ENCODE measurements at regions not wholly inside any gene's neighbourhood (a gene's known extent, or its start where the extent isn't known, plus 50 kb on each side); places are given as distances from the start of the nearest gene placed in this dataset.
"Not testable (repeated sequence)": the region's sequence is repeated elsewhere in the genome, so short reads cannot be mapped to it uniquely, and the experiment has no call there.

DNA sequence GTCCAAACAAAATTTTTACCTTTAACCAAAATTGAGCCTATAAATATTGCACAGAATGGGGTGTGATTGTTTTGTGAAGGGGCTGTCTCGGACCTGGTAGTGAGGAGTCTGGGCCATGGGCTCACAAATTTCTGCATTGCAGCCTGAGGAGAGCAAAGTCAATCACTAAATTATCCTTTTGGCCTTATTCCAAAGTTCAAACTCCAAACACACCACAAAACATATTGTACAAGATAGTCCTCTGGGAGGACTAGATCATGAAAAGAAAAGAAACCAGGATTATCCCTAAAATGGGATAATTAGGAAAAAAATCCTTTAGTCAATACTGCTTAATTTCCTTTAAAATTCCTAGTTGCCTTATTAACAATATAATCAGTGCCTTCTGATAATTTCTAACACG, 115.5 kb downstream of the BUB3 start:
- DNase-seq (ENCODE audit: extremely low read depth, low read depth): no peak

DNA sequence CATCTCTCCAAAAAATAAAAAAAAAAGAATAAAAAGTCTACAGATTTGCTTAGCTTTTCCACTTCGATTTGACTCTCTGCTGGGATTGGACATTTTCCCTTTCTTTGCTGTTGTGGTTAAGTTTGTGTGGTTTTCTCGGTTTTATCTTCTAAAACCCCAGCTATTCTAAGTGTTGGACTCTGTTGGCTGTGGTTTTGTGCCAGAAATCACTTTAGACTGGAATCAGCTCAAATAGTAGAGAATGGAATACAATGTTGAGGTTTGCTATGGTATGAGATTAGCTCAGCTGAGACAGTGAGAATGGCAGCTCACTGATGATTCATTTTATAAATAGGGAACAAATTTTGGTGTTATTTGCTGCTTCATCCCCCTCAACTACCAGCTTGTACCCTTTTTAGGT, 116.0 kb downstream of the BUB3 start:
- DNase-seq (ENCODE audit: extremely low read depth, low read depth): no peak

DNA sequence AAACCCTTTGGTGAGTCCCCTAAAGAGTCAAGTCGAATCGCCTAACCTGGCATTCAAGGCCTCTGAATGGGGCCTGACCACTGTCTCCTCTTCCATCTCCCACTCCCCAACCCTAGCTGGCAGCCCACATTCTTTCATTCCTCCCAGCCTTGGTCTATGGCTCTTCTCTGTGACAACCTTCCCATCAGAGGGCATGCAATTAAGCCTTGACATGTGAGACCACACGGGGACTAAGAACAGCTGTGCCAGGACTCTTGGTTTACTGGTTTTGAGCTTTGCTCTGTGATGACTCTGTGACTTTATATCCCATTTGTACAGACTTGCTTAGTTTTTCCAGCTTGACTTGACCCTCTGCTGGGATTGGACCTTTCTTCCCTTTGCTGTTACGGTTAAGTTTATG, 116.6 kb downstream of the BUB3 start:
- no peak for DNase-seq (ENCODE audit: extremely low read depth, low read depth)

DNA sequence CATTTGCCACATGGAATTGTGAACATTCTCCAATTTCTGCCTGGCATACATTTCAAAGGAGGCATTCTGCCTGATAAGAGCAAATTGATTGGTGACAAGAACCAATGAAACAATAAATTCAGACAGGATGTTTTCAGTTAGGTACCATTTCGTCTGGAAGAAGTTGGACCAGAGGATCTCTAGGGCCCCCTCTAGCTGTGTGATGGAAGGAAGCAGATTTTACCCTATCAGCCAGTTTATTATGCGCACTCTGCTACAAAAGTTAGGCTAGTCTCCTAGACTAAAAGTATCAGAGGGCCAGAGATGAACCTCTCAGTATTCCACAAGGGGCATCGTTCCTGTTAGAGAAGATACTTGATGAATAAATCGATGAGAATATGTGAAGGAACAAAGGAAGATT, 118.0 kb downstream of the BUB3 start:
- no peak for DNase-seq (ENCODE audit: extremely low read depth, low read depth)

DNA sequence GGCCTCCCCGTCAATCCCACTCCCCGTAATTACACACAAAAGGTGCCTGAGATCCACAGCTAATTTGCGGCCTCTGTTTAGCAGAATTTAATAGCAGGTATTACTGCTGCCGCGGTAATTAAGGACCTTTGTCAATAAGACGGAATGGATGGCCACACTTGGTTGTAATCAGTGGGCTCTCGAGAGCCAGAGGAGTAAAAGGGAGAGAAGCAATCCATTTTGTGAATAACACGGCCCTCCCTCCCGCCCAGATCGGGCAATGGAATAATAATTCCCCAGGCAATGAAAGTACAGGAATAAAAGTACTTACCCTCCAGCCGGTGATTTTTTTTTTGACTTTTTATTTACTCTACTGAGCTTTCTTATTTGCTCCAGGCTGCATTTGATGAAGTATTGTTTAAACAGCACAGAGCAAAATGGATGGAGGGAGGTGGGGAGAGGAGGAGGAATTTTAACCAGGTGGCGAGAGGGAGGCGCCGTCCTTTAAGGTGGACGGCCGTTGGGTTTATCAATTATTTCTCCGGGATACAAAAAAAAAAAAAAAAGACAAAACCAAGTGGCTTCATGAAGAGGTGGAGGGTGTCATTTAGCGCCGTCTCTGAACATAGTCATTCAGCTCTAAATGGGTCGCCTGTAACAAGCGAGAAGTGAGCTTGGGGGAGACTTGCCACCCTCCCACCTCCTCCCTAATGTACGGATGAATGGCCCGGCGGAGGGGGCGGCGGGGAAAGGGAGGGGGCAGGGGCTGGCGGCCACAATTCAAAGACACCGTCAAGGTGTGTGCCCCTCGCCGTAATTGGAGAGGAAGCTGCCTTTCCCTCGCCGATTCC, 120.3 kb downstream of the BUB3 start:
- no peak for DNase-seq (ENCODE audit: extremely low read depth, low read depth)

DNA sequence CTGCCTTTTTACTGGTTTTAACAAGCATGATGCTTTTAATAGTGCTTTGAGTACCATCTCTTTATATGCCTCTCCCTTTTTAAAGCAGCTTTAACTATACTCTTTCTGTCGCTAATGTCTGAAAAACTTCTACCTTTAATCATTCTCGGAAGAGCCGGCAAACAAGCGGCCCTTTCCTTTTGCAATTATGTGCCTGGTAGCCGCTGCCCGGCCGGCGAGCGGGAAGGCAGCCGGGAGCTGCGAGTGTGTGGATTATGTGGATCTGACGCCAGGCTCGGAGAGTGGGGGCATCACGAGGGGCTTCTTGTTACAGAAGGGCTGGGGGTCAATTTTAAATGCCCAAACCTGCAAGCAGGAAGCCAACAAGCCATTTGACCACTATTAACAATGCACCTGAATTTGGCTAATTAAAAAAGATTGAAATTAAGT, 120.9 kb downstream of the BUB3 start:
- no peak for DNase-seq (ENCODE audit: extremely low read depth, low read depth)

DNA sequence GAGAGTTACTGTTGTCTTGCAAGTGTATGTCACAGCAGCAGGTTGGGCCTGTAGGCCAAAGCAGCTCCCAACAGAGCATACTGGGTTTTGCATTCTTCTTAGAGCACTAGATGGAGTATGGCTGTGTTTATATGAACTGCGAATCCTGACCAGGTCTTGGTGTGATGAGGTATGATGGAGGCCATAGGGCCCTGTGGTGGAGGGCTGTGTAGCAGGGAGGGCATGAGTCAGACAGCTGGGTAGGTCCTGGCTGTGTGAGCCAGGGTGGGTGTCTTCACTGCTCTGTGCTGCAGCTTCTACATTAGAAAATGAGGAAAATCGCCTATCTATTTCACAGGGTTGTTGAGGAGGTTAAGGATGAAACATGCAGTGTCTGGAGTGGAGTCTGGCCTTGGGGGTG, 124.2 kb downstream of the BUB3 start:
- DNase-seq (ENCODE audit: extremely low read depth, low read depth): no peak

DNA sequence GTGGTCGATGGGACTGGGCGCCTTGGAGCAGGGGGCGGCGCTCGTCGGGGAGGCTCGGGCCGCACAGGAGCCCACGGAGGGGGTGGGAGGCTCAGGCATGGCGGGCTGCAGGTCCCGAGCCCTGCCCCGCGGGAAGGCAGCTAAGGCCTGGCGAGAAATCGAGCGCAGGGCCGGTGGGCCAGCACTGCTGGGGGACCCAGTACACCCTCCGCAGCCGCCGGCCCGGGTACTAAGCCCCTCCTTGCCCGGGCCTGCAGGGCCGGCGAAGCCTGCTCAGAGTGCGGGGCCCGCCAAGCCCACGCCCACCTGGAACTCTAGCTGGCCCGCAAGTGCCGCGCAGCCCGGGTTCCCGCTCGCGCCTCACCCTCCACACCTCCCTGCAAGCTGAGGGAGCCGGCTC, 129.2 kb downstream of the BUB3 start:
- not testable (repeated sequence) for DNase-seq (ENCODE audit: extremely low read depth, low read depth)

DNA sequence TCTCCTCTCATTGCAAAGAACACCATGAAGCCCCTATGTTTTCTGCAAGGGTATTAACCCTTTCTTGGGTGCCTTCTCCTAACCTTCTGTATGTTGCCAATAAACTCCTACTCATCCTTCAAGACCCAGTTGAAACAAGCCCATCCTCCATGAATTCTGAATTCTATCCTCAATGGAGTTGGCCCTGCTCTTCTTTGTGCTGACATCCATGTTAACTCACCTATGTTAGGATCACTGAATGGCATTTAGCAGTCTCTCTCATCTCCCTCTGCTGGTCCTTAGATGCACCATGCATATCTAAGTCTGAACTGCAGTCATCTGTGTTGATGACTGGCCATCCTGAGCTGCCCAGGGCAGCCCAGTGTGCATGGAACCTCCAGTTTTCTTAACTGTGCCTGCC, 129.8 kb downstream of the BUB3 start:
- no peak for DNase-seq (ENCODE audit: extremely low read depth, low read depth)

DNA sequence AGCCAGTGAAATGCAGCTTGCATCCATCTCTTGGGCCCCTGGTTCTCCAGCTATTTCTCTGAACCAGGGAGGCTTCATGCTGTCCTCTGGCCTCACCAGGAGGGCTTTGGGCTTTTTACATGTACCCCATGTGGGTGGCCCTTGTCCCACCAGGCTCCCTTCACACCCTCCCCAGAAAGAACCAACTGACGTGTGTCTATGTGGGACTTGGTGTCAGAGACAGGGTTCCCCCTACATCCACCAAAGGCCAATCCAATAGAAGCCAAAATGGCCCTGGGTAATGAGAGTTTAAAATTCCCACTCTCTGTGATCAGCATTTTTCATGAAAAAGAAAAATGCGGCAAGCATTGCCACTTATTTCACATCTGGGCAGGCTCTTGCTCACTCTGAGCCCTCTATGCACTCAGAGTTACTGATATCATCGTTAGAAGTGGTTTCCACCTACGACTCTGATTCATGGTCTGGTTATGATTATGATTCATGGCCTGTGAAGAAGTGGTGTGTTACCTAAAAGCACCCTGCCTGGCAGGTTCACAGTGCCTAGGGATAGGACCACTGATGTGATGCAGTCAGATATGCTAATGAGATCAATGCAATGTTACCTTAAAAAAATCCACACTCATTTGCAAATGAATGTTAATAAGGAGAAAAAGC, 133.5 kb downstream of the BUB3 start:
- DNase-seq (ENCODE audit: extremely low read depth, low read depth): no peak

DNA sequence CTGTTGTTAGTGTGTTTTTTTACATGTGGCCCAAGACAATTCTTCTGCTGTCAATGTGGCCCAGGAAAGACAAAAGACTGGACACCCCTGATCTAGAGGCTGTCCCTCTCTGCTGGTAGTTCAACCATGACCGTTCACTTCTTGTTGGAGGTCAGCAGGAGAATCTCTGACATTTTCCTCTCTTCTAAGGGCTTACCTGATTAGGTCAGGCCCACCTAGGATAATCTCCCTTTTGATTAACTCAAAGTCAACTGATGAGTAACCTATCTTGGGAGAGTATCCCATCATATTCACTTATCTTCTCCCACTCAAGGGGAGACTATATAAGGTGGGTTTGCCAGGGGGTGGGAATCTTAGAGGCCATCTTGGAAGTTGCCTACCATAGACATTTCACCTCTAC, 135.2 kb downstream of the BUB3 start:
- no peak for DNase-seq (ENCODE audit: extremely low read depth, low read depth)

DNA sequence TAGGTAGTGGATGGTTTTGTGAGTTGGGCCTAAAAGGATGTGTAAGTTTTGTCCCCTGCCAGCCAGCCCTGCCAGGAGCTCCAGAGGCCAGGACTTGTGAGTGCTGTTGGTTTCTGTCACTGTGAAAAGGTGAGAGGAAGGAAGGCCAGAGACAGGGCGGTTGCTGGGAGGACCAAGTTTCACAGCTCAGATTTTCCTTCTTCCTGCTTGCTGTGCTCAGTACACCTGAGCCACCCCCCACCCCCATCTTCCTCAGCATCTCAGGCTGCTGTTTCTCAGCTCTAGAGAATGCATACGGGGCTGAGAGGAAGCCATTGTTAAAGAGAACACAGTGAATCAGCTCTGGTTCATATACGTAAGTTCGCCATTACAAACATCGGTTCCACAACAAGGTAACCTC, 139.9 kb downstream of the BUB3 start:
- no peak for DNase-seq (ENCODE audit: extremely low read depth, low read depth)

DNA sequence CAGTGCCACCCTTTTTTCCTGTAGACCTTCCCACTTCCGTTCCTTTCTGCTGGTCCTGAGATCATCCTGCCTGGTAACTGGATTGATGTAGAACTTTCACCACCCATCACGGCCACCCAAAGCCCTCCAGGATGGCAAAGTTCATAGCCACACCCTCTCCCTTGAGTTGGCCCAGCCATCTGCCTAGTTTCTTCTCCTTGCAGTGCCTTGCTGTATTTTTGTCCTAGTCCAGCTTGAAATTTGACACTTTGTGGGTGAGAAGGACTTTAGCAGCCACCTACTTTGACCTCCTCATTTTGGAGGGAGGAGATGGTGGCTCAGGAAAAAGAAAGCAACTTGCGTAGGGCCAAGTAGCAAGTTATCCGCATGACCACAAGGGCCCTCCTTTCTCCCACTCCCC, 140.7 kb downstream of the BUB3 start:
- no peak for DNase-seq (ENCODE audit: extremely low read depth, low read depth)

DNA sequence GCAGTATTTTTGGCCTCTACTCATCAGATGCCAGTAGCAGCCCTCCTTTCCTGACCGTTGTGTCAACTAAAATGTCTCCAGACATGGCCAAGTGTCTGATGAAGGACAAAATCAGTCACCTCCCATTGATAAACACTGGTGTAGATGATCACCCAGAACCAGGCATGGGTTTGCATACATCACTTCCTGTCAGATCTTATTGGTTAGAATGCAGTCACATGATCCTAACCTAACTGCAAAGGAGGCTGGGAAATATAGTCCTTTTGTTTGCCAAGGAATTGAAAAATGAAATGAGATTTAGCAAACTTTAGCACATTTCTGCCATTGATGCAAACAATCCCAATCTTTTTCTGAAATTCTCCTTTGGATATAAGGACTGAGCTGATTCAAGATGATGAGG, 141.4 kb downstream of the BUB3 start:
- no peak for DNase-seq (ENCODE audit: extremely low read depth, low read depth)

DNA sequence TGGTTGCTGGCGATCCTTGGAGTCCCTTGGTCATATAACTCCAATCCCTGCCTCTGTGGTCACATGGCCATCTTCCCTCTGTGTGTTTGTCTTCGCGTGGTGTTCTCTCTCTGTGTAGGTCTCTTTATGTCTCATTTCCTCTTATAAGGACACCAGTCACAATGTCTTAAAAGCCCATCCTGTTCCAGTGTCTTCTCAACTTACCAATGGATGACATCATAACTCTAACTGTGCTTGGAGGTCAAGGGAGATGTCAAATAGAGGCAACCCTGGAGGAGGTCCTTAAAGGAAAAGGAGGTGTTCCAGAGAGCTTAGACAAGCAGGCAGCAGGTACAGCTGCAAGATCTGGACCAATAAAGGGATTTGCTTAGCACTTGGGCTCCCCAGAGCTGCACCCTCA, 143.0 kb downstream of the BUB3 start:
- DNase-seq (ENCODE audit: extremely low read depth, low read depth): no peak

DNA sequence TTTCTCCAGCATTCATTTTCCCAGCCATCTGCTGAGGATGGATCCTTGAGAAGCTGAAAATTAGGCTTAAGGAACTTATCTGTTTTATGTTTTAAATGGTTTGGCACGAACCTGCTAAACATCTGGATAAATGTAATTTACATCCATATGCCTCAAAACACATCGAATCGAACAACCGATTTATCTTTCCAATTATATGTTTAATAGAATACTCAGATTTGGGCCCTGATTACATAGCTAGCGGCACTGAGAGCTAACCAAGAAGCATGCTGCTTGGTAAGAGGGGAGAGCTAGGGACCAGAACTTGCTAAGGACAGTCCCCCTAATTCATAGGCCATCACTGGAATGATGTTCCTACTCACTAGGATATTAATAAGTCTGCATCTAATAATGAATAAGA, 144.4 kb downstream of the BUB3 start:
- no peak for DNase-seq (ENCODE audit: extremely low read depth, low read depth)

DNA sequence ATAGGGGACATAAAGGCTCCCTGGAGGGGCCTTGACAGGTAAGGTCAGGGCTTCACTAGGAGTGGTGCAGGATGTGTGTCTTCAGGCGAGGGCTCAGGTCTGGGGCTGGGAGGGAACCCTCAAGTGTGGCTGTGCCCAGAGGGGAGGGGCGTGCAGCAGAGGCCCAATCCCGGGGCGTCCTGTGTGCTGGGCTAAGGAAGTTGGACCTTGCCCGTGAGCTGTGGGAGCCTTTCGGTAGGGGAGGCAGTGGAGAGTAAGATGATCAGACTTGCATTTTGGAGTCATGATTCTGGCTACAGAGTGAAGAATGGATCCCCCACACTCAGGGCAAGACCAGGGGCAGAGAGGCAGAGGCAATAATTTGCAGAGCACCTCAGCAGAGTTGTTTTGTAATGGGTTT, 145.4 kb downstream of the BUB3 start:
- DNase-seq (ENCODE audit: extremely low read depth, low read depth): no peak

DNA sequence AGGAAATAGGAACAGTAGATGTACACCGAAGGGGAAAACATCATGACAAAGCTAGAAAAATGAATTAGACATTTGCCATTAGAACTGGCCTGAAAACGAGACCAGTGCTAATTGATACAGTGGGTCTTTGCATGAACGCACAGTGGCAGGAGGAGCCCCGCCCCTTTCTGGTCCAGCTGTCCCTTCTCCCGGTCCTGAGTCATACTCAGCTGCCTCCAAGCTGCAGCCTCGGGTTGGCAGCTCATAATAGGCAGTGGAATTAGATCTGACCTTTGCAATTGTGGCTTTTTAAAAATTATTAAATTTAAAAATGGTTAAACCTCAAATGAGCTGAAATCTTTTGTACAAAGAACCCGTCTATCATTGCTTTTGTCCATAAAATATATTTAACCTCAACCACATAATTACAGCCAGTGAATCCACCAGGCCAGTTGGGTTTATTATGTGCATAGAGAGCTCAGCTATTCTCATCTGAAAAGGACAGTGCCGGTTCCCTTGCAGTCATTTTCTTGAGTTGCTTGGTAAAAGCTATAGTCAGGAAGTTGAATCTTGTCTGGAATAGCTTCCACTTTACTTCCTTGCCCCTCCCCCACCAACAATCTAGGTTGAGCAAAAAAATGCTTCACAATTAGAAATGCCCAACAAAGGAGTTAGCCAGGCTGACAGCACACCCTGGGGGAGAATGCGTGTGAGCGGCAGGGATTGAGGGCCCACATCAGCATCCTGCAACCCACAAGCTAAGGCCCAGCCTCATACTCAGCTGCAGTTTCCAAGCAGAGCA, 147.1 kb downstream of the BUB3 start:
- no peak for DNase-seq (ENCODE audit: extremely low read depth, low read depth)

DNA sequence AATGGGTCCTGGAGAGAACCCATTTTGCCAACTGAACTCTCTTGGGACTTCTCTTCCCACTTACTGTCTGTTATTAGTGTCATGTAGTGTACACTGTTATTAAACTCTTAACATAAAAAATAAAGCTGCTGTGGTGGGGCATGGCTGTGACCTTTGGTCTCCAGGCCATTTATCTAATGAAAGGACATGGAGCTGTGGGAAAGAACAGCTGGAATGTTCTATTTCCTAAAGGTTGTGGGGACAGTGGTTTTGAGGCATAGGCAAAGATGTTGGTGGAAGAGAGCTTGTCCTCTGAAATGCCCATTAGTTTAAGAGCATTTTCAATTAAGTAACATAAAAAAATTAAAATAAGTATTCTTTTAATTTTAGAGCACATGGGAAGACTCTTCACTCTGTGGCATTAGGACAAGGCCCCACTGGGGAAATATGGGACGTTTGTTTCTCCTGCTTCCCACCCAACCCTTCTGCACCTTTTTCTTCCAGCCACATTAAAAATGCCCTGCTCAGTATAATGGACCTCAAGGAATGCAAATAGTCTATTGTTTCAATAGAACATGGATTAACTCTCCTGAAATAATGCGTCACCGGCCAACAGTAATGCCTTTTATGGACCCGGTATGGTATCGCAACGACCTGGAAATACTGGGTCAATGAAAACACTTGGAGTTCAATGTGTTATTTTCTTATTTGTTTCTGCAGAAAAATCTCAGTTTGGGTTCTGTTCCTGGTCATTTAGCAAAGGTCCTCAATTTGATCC, 149.6 kb downstream of the BUB3 start:
- DNase-seq (ENCODE audit: extremely low read depth, low read depth): no peak

DNA sequence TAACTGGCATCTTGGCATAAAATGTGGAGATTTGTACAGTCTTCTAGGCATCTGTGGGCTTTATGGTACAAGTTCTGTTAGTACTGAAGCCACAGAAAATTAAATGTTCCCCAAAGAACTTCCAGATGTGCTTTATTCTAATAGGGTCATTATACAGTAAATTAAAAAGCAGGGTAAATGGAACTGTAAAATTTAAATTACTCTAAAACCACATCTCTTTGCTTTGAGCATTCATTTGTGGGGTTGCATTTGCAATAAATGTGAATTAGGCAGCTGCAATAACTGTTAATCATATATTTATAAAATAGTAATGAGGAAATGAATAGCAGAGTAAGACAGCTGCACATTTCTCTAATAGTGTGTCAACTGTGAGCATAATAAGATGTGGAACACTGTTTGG, 151.5 kb downstream of the BUB3 start:
- no peak for DNase-seq (ENCODE audit: extremely low read depth, low read depth)

DNA sequence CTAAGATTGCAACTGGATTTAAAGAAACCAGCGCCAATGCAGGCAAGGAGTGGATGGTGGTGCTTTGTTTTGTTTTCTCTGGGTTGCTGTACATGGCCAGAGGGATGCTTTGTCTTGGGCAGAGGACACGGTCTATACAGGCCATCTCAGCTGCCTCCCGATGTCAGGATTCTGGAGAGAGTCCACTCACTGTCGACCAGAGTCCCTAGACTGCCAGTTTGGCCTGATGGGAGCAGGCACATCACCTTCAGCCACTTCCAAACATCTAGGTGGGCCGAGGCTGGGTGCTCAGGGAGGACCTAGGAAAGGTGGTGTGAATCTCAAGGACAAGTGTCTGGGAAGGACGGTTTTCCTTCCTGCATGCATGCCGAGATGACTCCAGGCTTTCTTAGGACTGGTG, 152.1 kb downstream of the BUB3 start:
- no peak for DNase-seq (ENCODE audit: extremely low read depth, low read depth)

Measured in NCI-H460 (cell line).